GM12878 (cell line): ENCODE measurements at regions not wholly inside any gene's neighbourhood (a gene's known extent, or its start where the extent isn't known, plus 50 kb on each side); places are given as distances from the start of the nearest gene placed in this dataset.

Experiments
- ATAC-seq: fragments of 200-7000 bp; cut with Tn5 transposase; 3 replicates; pipeline ENCODE4 v1.9.1; 2020; ENCODE audit warnings: mild to moderate bottlenecking, moderate library complexity
- BruUV-seq: library from RNA; stranded (reverse); fragments of 400-500 nt; replicated peaks from 2 replicates; lab custom pipeline; 2021; lab: Mats Ljungman, UMichigan
- CTCF ChIA-PET: fragments of 300-600 bp; sonication (Branson Sonifier 250); formaldehyde crosslinking; extraction: SDS; loops from one replicate; lab custom pipeline; 2021; ENCODE audit warnings: inconsistent platforms; lab: Yijun Ruan, JAX
- POLR2A ChIA-PET: fragments of 350-600 bp; formaldehyde crosslinking; extraction: SDS; loops from one replicate; lab custom pipeline; 2021; ENCODE audit warnings: inconsistent platforms; lab: Charles Lee
- RAD21 ChIA-PET: fragments of 300-600 bp; sonication (Branson Sonifier 250); formaldehyde crosslinking; loops from one replicate; lab custom pipeline; 2023; ENCODE audit warnings: antibody characterized with exemption; ENCODE audit not compliant: unreplicated experiment; lab: Charles Lee
- SMC1A ChIA-PET: fragments of 300-600 bp; sonication (Branson Sonifier 250); formaldehyde crosslinking; loops from one replicate; lab custom pipeline; 2023; ENCODE audit not compliant: unreplicated experiment, uncharacterized antibody; lab: Charles Lee
- DNase-seq: peaks from one replicate; pipeline ENCODE4 v3.0.0-alpha.2; 2011; ENCODE audit warnings: low read depth, low spot score
- FAIRE-seq: peaks from 3 replicates; lab custom pipeline; 2011; peaks lifted over from hg19 to GRCh38; lab: Jason Lieb, UNC
- H2AFZ ChIP-seq: 2 replicates; pipeline ENCODE4 v1.6.0; 2011; ENCODE audit warnings: low read depth, low read length, control low read depth; ENCODE audit not compliant: control insufficient read depth
- H3K27ac ChIP-seq: 2 replicates; pipeline ENCODE4 v1.5.1; 2011; ENCODE audit warnings: control low read depth; ENCODE audit not compliant: control insufficient read depth, insufficient read depth
- H3K27me3 ChIP-seq, 2 experiments: replicated peaks in 1 of 2; 2 replicates each; pipeline versions ENCODE4 v1.6.0 to v1.6.1; 2011; ENCODE audit warnings: low read length in 1 of 2; ENCODE audit not compliant: control insufficient read depth in 2 of 2, insufficient read depth in 2 of 2
- H3K36me3 ChIP-seq, 2 experiments: 2 replicates each; pipeline ENCODE4 v1.5.1; 2011; ENCODE audit warnings: low read length in 1 of 2; ENCODE audit not compliant: control insufficient read depth in 2 of 2, insufficient read depth in 2 of 2
- H3K4me1 ChIP-seq: 2 replicates; pipeline ENCODE4 v1.6.1; 2011; ENCODE audit warnings: mild to moderate bottlenecking, low read length, moderate library complexity, mixed read lengths; ENCODE audit not compliant: control insufficient read depth, insufficient read depth
- H3K4me2 ChIP-seq: 2 replicates; pipeline ENCODE4 v1.6.0; 2011; ENCODE audit warnings: control low read depth; ENCODE audit not compliant: control insufficient read depth, insufficient read depth
- H3K4me3 ChIP-seq: fragments of 200-600 bp; sonication (generic); 2 replicates; pipeline ENCODE4 v1.5.1; 2016
- H3K79me2 ChIP-seq: 2 replicates; pipeline ENCODE4 v1.6.0; 2011; ENCODE audit warnings: low read length; ENCODE audit not compliant: control insufficient read depth, insufficient read depth
- H3K9ac ChIP-seq: 2 replicates; pipeline ENCODE4 v1.8.0; 2011; ENCODE audit warnings: low read length, control low read depth, mixed read lengths; ENCODE audit not compliant: control insufficient read depth, insufficient read depth
- H3K9me3 ChIP-seq: replicated peaks from 3 replicates; pipeline ENCODE4 v1.5.1; 2011; ENCODE audit warnings: mild to moderate bottlenecking, low read length; ENCODE audit not compliant: control insufficient read depth, insufficient read depth
- H4K20me1 ChIP-seq: 2 replicates; pipeline ENCODE4 v1.6.0; 2011; ENCODE audit not compliant: control insufficient read depth, insufficient read depth
- ATF7 ChIP-seq: fragments of 450-650 bp; IDR thresholded peaks from 2 replicates; pipeline ENCODE4 v1.6.1; 2016; ENCODE audit warnings: low read depth, mild to moderate bottlenecking
- FOXM1 ChIP-seq: IDR thresholded peaks from 2 replicates; pipeline ENCODE4 v1.6.1; 2012; ENCODE audit warnings: low read depth, mild to moderate bottlenecking, inconsistent platforms, low read length, moderate library complexity
- MEF2B ChIP-seq: fragments of 450-650 bp; IDR thresholded peaks from 2 replicates; pipeline ENCODE4 v1.6.1; 2018; ENCODE audit warnings: mild to moderate bottlenecking, moderate library complexity; ENCODE audit not compliant: partially characterized antibody, poor library complexity, severe bottlenecking
- MTA2 ChIP-seq: fragments of 450-650 bp; IDR thresholded peaks from 2 replicates; pipeline ENCODE4 v1.6.1; 2016; ENCODE audit warnings: low read depth, mild to moderate bottlenecking, moderate library complexity
- NFYA ChIP-seq: IDR thresholded peaks from 2 replicates; pipeline ENCODE4 v1.6.1; 2011; ENCODE audit warnings: low read depth, mild to moderate bottlenecking, low read length, improper control_type of control experiment, borderline replicate concordance
- SMAD5 ChIP-seq: IDR thresholded peaks from 2 replicates; pipeline ENCODE4 v1.6.1; 2016; ENCODE audit warnings: antibody characterized with exemption, low read depth
- SPI1 ChIP-seq: IDR thresholded peaks from 2 replicates; pipeline ENCODE4 v1.6.1; 2011; ENCODE audit warnings: low read depth, mild to moderate bottlenecking, low read length, moderate library complexity, borderline replicate concordance; ENCODE audit not compliant: insufficient read depth
- WGBS: methylation state at CpG from one replicate; pipeline ENCODE4 v1.1.6; 2016; ENCODE audit warnings: low lambda C conversion rate; ENCODE audit not compliant: insufficient replicate concordance, insufficient coverage; ENCODE audit errors: missing lambda C conversion rate; 5-methylcytosine and 5-hydroxymethylcytosine counted together
- in situ Hi-C: fragments of 300-500 bp; cut with MboI; formaldehyde crosslinking; loops from 9 replicates; pipeline ENCODE4 v1.14.3; 2018; ENCODE audit warnings: mixed read lengths
- intact Hi-C: fragments of 100-400 bp; cut with micrococcal nuclease; formaldehyde crosslinking; loops from one replicate; pipeline ENCODE4 v1.14.2; 2022; ENCODE audit not compliant: unreplicated experiment
- TF ChIP-seq, protein P1 (sequence below): fragments of 450-650 bp; IDR thresholded peaks from 2 replicates; pipeline ENCODE4 v1.6.1; 2017; ENCODE audit warnings: mild to moderate bottlenecking
- TF ChIP-seq, protein P2 (sequence below): IDR thresholded peaks from 2 replicates; pipeline ENCODE4 v1.6.1; 2012; ENCODE audit warnings: low read depth, low read length, improper control_type of control experiment
- TF ChIP-seq, protein P3 (sequence below): fragments of 450-650 bp; formaldehyde crosslinking; IDR thresholded peaks from 2 replicates; pipeline ENCODE4 v1.4.0; 2020; ENCODE audit warnings: mild to moderate bottlenecking, moderate library complexity
- TF ChIP-seq, protein P4 (sequence below): fragments of 450-650 bp; IDR thresholded peaks from 2 replicates; pipeline ENCODE4 v1.6.1; 2017; ENCODE audit warnings: antibody characterized with exemption, mild to moderate bottlenecking, moderate library complexity
- TF ChIP-seq, protein P5 (sequence below): fragments of 150-350 bp; IDR thresholded peaks from 2 replicates; pipeline ENCODE4 v1.6.1; 2016; ENCODE audit warnings: low read depth, low read length

DNA sequence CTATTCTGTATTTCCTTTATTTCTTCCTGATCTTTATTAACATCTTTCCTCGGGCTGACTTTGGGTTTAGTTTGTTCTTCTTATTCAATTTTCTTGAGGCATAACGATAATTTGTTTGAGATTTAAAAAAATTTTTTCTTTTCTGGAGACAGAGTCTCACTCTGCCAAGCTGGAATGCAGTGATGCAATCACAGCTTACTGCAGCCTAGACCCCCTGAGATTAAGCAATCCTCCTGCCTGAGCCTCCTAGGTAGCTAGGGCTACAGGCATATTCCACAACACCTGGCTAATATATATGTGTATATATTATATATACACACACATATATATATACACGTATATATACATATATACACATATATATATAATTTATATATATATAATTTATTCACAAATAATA lies 540.2 kb downstream of the NXPH1 start:
- Histone ChIP-seq H3K4me1 (no peaks in the 10 kb centered on the region), H3K9ac (no peak overlapping the region), H3K4me3 (no peak overlapping the region), H3K4me2 (no peak overlapping the region), H4K20me1 (no peaks in the 10 kb centered on the region), H3K27ac (no peak overlapping the region), H3K27me3 (no peaks in the 10 kb centered on the region), H3K36me3 (no peaks in the 10 kb centered on the region), H2AFZ (no peak overlapping the region), H3K79me2 (no peaks in the 10 kb centered on the region), H3K9me3 (no peaks in the 10 kb centered on the region)
- ATAC-seq (no peak), FAIRE-seq (no peak), DNase-seq (no peak)
- ChIA-PET SMC1A (interaction anchor here (1.4 kb wide), 1 partner anchor 18 kb away, joined by 3 read pairs; no protein-coding TSS in a partner anchor), CTCF (no interaction called here), POLR2A (no interaction called here), RAD21 (no interaction called here)
- BruUV-seq = no TSS peak
- intact Hi-C loops (no loop called here), in situ Hi-C loops (no loop called here)
- WGBS = 7% methylated on average over 3 of the region's 3 CpGs
- TF ChIP-seq, protein P1, sequence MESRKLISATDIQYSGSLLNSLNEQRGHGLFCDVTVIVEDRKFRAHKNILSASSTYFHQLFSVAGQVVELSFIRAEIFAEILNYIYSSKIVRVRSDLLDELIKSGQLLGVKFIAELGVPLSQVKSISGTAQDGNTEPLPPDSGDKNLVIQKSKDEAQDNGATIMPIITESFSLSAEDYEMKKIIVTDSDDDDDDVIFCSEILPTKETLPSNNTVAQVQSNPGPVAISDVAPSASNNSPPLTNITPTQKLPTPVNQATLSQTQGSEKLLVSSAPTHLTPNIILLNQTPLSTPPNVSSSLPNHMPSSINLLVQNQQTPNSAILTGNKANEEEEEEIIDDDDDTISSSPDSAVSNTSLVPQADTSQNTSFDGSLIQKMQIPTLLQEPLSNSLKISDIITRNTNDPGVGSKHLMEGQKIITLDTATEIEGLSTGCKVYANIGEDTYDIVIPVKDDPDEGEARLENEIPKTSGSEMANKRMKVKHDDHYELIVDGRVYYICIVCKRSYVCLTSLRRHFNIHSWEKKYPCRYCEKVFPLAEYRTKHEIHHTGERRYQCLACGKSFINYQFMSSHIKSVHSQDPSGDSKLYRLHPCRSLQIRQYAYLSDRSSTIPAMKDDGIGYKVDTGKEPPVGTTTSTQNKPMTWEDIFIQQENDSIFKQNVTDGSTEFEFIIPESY = no peak
- TF ChIP-seq NFYA (no peak), MTA2 (no peak), ATF7 (no peak), SPI1 (no peak), FOXM1 (no peak), SMAD5 (no peak), MEF2B (no peak)
- TF ChIP-seq, protein P2, sequence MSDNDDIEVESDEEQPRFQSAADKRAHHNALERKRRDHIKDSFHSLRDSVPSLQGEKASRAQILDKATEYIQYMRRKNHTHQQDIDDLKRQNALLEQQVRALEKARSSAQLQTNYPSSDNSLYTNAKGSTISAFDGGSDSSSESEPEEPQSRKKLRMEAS = no peak
- TF ChIP-seq, protein P3, sequence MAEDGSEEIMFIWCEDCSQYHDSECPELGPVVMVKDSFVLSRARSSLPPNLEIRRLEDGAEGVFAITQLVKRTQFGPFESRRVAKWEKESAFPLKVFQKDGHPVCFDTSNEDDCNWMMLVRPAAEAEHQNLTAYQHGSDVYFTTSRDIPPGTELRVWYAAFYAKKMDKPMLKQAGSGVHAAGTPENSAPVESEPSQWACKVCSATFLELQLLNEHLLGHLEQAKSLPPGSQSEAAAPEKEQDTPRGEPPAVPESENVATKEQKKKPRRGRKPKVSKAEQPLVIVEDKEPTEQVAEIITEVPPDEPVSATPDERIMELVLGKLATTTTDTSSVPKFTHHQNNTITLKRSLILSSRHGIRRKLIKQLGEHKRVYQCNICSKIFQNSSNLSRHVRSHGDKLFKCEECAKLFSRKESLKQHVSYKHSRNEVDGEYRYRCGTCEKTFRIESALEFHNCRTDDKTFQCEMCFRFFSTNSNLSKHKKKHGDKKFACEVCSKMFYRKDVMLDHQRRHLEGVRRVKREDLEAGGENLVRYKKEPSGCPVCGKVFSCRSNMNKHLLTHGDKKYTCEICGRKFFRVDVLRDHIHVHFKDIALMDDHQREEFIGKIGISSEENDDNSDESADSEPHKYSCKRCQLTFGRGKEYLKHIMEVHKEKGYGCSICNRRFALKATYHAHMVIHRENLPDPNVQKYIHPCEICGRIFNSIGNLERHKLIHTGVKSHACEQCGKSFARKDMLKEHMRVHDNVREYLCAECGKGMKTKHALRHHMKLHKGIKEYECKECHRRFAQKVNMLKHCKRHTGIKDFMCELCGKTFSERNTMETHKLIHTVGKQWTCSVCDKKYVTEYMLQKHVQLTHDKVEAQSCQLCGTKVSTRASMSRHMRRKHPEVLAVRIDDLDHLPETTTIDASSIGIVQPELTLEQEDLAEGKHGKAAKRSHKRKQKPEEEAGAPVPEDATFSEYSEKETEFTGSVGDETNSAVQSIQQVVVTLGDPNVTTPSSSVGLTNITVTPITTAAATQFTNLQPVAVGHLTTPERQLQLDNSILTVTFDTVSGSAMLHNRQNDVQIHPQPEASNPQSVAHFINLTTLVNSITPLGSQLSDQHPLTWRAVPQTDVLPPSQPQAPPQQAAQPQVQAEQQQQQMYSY (CRISPR knock-in tag) = no peak
- TF ChIP-seq, protein P4, sequence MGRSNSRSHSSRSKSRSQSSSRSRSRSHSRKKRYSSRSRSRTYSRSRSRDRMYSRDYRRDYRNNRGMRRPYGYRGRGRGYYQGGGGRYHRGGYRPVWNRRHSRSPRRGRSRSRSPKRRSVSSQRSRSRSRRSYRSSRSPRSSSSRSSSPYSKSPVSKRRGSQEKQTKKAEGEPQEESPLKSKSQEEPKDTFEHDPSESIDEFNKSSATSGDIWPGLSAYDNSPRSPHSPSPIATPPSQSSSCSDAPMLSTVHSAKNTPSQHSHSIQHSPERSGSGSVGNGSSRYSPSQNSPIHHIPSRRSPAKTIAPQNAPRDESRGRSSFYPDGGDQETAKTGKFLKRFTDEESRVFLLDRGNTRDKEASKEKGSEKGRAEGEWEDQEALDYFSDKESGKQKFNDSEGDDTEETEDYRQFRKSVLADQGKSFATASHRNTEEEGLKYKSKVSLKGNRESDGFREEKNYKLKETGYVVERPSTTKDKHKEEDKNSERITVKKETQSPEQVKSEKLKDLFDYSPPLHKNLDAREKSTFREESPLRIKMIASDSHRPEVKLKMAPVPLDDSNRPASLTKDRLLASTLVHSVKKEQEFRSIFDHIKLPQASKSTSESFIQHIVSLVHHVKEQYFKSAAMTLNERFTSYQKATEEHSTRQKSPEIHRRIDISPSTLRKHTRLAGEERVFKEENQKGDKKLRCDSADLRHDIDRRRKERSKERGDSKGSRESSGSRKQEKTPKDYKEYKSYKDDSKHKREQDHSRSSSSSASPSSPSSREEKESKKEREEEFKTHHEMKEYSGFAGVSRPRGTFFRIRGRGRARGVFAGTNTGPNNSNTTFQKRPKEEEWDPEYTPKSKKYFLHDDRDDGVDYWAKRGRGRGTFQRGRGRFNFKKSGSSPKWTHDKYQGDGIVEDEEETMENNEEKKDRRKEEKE = no peak
- TF ChIP-seq, protein P5, sequence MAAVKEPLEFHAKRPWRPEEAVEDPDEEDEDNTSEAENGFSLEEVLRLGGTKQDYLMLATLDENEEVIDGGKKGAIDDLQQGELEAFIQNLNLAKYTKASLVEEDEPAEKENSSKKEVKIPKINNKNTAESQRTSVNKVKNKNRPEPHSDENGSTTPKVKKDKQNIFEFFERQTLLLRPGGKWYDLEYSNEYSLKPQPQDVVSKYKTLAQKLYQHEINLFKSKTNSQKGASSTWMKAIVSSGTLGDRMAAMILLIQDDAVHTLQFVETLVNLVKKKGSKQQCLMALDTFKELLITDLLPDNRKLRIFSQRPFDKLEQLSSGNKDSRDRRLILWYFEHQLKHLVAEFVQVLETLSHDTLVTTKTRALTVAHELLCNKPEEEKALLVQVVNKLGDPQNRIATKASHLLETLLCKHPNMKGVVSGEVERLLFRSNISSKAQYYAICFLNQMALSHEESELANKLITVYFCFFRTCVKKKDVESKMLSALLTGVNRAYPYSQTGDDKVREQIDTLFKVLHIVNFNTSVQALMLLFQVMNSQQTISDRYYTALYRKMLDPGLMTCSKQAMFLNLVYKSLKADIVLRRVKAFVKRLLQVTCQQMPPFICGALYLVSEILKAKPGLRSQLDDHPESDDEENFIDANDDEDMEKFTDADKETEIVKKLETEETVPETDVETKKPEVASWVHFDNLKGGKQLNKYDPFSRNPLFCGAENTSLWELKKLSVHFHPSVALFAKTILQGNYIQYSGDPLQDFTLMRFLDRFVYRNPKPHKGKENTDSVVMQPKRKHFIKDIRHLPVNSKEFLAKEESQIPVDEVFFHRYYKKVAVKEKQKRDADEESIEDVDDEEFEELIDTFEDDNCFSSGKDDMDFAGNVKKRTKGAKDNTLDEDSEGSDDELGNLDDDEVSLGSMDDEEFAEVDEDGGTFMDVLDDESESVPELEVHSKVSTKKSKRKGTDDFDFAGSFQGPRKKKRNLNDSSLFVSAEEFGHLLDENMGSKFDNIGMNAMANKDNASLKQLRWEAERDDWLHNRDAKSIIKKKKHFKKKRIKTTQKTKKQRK = no peak
